MM.1S (cell line): ENCODE measurements at regions not wholly inside any gene's neighbourhood (a gene's known extent, or its start where the extent isn't known, plus 50 kb on each side); places are given as distances from the start of the nearest gene placed in this dataset.

Experiments used
- DNase-seq: peaks from one replicate; pipeline ENCODE4 v3.0.0-alpha.2; 2015
- H2AFZ ChIP-seq: fragments of 300-600 bp; sonication (generic); 2 replicates; pipeline ENCODE4 v1.6.0; 2016; ENCODE audit warnings: antibody characterized with exemption, low read length
- H3F3A ChIP-seq: fragments of 300-600 bp; sonication (generic); 2 replicates; pipeline ENCODE4 v1.6.1; 2016; ENCODE audit warnings: mild to moderate bottlenecking, antibody characterized with exemption, low read length, moderate library complexity, mixed read lengths; ENCODE audit not compliant: insufficient read depth
- H3K27ac ChIP-seq: fragments of 300-600 bp; sonication (generic); 2 replicates; pipeline ENCODE4 v1.5.1; 2016; ENCODE audit warnings: mild to moderate bottlenecking, low read length
- H3K27me3 ChIP-seq: fragments of 300-600 bp; sonication (generic); replicated peaks from 2 replicates; pipeline ENCODE4 v1.6.0; 2016; ENCODE audit warnings: low read length; ENCODE audit not compliant: insufficient read depth
- H3K36me3 ChIP-seq: fragments of 300-600 bp; sonication (generic); replicated peaks from 2 replicates; pipeline ENCODE4 v1.6.1; 2016; ENCODE audit warnings: mild to moderate bottlenecking, low read length, mixed read lengths; ENCODE audit not compliant: insufficient read depth
- H3K4me1 ChIP-seq: fragments of 300-600 bp; sonication (generic); 2 replicates; pipeline ENCODE4 v1.6.1; 2016; ENCODE audit warnings: low read length, mixed read lengths
- H3K4me2 ChIP-seq: fragments of 300-600 bp; sonication (generic); 2 replicates; pipeline ENCODE4 v1.6.0; 2016; ENCODE audit warnings: low read depth, low read length
- H3K4me3 ChIP-seq: fragments of 300-600 bp; sonication (generic); 2 replicates; pipeline ENCODE4 v1.5.1; 2016; ENCODE audit warnings: low read length, mixed read lengths
- H3K79me2 ChIP-seq: fragments of 300-600 bp; sonication (generic); 2 replicates; pipeline ENCODE4 v1.6.1; 2016; ENCODE audit warnings: mixed run types, low read length, mixed read lengths
- H3K9ac ChIP-seq: fragments of 300-600 bp; sonication (generic); 2 replicates; pipeline ENCODE4 v1.6.1; 2016; ENCODE audit warnings: low read length, mixed read lengths
- H3K9me2 ChIP-seq: fragments of 300-600 bp; sonication (generic); replicated peaks from 2 replicates; pipeline ENCODE4 v1.6.1; 2016; ENCODE audit warnings: mild to moderate bottlenecking, low read length, mixed read lengths; ENCODE audit not compliant: insufficient read depth
- H3K9me3 ChIP-seq: fragments of 300-600 bp; sonication (generic); replicated peaks from 2 replicates; pipeline ENCODE4 v1.6.1; 2016; ENCODE audit warnings: mild to moderate bottlenecking, low read length, mixed read lengths; ENCODE audit not compliant: insufficient read depth
- H4K20me1 ChIP-seq: fragments of 300-600 bp; sonication (generic); 2 replicates; pipeline ENCODE4 v1.6.1; 2016; ENCODE audit warnings: mild to moderate bottlenecking, low read length, moderate library complexity, mixed read lengths; ENCODE audit not compliant: insufficient read depth
- CTCF ChIP-seq: fragments of 300-600 bp; sonication (generic); IDR thresholded peaks from 2 replicates; pipeline ENCODE4 v1.5.1; 2016; ENCODE audit warnings: antibody characterized with exemption, low read length, mixed read lengths
- EZH2 ChIP-seq: fragments of 300-600 bp; sonication (generic); optimal IDR thresholded peaks from 2 replicates; pipeline ENCODE3; 2017; ENCODE audit warnings: low read depth, mild to moderate bottlenecking, antibody characterized with exemption, low read length, mixed read lengths
- EZH2phosphoT487 ChIP-seq: fragments of 300-600 bp; sonication (generic); IDR thresholded peaks from 2 replicates; pipeline ENCODE4 v1.6.1; 2018; ENCODE audit warnings: antibody characterized with exemption, low read length

GRCh38 chr14:40850191-40850590 is 756.5 kb upstream of the LRFN5 start:
- no peak for TF ChIP-seq EZH2
- TF ChIP-seq EZH2phosphoT487 = no peak
- no peak for TF ChIP-seq CTCF
- H3K79me2 ChIP-seq = no peaks in the 10 kb centered on the region
- no peaks in the 10 kb centered on the region for H3F3A ChIP-seq
- H3K9ac ChIP-seq = no peak overlapping the region
- no peaks in the 10 kb centered on the region for H4K20me1 ChIP-seq
- H3K36me3 ChIP-seq = no peaks in the 10 kb centered on the region
- no peak overlapping the region for H2AFZ ChIP-seq
- no peaks in the 10 kb centered on the region for H3K9me3 ChIP-seq
- no peak overlapping the region for H3K4me2 ChIP-seq
- no peaks in the 10 kb centered on the region for H3K27me3 ChIP-seq
- no peak overlapping the region for H3K27ac ChIP-seq
- no peak overlapping the region for H3K4me3 ChIP-seq
- no peaks in the 10 kb centered on the region for H3K9me2 ChIP-seq
- H3K4me1 ChIP-seq = no peaks in the 10 kb centered on the region
- DNase-seq = no peak

GRCh38 chr14:40847480-40847879 is 759.2 kb upstream of the LRFN5 start:
- Histone ChIP-seq H2AFZ (no peak overlapping the region), H3K9ac (no peak overlapping the region), H3F3A (no peaks in the 10 kb centered on the region), H3K36me3 (no peaks in the 10 kb centered on the region), H3K9me2 (no peaks in the 10 kb centered on the region), H4K20me1 (no peaks in the 10 kb centered on the region), H3K4me2 (no peak overlapping the region), H3K27me3 (no peaks in the 10 kb centered on the region), H3K4me1 (no peaks in the 10 kb centered on the region), H3K9me3 (no peaks in the 10 kb centered on the region), H3K27ac (no peak overlapping the region), H3K79me2 (no peaks in the 10 kb centered on the region), H3K4me3 (no peak overlapping the region)
- no peak for TF ChIP-seq EZH2phosphoT487
- TF ChIP-seq EZH2 = no peak
- TF ChIP-seq CTCF = no peak
- DNase-seq = no peak

GRCh38 chr14:40842816-40843215 is 763.9 kb upstream of the LRFN5 start:
- H3K4me3 ChIP-seq = no peak overlapping the region
- no peaks in the 10 kb centered on the region for H3K9me2 ChIP-seq
- H3K9ac ChIP-seq = no peak overlapping the region
- no peaks in the 10 kb centered on the region for H3K4me1 ChIP-seq
- DNase-seq = no peak
- TF ChIP-seq EZH2 (no peak), EZH2phosphoT487 (no peak), CTCF (no peak)
- H3K79me2 ChIP-seq = no peaks in the 10 kb centered on the region
- H2AFZ ChIP-seq = no peak overlapping the region
- no peaks in the 10 kb centered on the region for H4K20me1 ChIP-seq
- no peak overlapping the region for H3K27ac ChIP-seq
- H3F3A ChIP-seq = no peaks in the 10 kb centered on the region
- H3K27me3 ChIP-seq = no peaks in the 10 kb centered on the region
- no peaks in the 10 kb centered on the region for H3K9me3 ChIP-seq
- no peak overlapping the region for H3K4me2 ChIP-seq
- H3K36me3 ChIP-seq = no peaks in the 10 kb centered on the region
